Esophagus squamous epithelium (tissue), 4 donors: ENCODE measurements at regions not wholly inside any gene's neighbourhood (a gene's known extent, or its start where the extent isn't known, plus 50 kb on each side); places are given as distances from the start of the nearest gene placed in this dataset.

ENCODE experiments used
- POLR2A ChIP-seq, 4 donors: fragments of 450-650 bp; IDR thresholded peaks; one replicate each; pipeline ENCODE4 v1.6.1; 2017; ENCODE audit warnings: antibody characterized with exemption in 4 of 4, mild to moderate bottlenecking in 4 of 4, moderate library complexity in 3 of 4
- TF ChIP-seq, protein P1 (sequence below), 6 experiments: fragments of 450-650 bp in 4 of 6; fragments of 200-600 bp in 2 of 6; sonication (generic) in 2 of 6; IDR thresholded peaks; one replicate each; pipeline ENCODE4 v1.5.1; 2016 to 2019; ENCODE audit warnings: antibody characterized with exemption in 6 of 6, mild to moderate bottlenecking in 4 of 6, moderate library complexity in 4 of 6

DNA sequence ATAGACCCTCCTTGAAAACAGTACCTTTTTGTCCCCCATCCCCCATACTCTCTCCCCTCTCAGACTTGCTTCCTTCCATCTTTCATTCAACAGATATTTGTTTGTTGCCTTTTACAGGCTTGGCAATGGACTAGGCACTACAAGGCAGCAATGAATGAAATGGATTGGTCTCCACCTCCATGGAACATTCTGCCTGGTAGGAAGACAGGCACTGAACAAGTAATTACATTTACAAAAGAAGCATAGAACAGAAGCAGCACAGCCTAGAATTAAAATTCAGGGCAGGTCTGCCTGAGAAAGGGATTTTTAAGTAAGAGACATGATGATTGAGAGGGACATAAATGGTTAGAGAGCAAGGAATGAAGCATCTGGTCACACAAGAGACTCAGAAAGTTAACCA, 346.1 kb downstream of the GRXCR1 start:
- TF ChIP-seq, protein P1, sequence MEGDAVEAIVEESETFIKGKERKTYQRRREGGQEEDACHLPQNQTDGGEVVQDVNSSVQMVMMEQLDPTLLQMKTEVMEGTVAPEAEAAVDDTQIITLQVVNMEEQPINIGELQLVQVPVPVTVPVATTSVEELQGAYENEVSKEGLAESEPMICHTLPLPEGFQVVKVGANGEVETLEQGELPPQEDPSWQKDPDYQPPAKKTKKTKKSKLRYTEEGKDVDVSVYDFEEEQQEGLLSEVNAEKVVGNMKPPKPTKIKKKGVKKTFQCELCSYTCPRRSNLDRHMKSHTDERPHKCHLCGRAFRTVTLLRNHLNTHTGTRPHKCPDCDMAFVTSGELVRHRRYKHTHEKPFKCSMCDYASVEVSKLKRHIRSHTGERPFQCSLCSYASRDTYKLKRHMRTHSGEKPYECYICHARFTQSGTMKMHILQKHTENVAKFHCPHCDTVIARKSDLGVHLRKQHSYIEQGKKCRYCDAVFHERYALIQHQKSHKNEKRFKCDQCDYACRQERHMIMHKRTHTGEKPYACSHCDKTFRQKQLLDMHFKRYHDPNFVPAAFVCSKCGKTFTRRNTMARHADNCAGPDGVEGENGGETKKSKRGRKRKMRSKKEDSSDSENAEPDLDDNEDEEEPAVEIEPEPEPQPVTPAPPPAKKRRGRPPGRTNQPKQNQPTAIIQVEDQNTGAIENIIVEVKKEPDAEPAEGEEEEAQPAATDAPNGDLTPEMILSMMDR (IDR thresholded peaks at IDR 0.05), result no peak
- TF ChIP-seq POLR2A (IDR thresholded peaks at IDR 0.05), result no peak
